Endothelial cell of umbilical vein (primary cell): ENCODE measurements at regions not wholly inside any gene's neighbourhood (a gene's known extent, or its start where the extent isn't known, plus 50 kb on each side); places are given as distances from the start of the nearest gene placed in this dataset.

Source experiments
- BruUV-seq: library from RNA; stranded (reverse); fragments of 400-500 nt; replicated peaks from 2 replicates; lab custom pipeline; 2021; lab: Mats Ljungman, UMichigan
- CTCF ChIA-PET: fragments of 300-600, 350-600 bp; sonication (Branson Sonifier 250); formaldehyde crosslinking; loops from one replicate; lab custom pipeline; 2021; ENCODE audit warnings: antibody characterized with exemption, inconsistent platforms; lab: Charles Lee
- POLR2A ChIA-PET: fragments of 300-600, 350-600 bp; sonication (Branson Sonifier 250); formaldehyde crosslinking; loops from one replicate; lab custom pipeline; 2021; ENCODE audit warnings: antibody characterized with exemption, inconsistent platforms; lab: Charles Lee
- DNase-seq: peaks from one replicate; pipeline ENCODE4 v3.0.0-alpha.2; 2011; ENCODE audit warnings: low read depth, low spot score
- FAIRE-seq: peaks from 2 replicates; lab custom pipeline; 2011; peaks lifted over from hg19 to GRCh38; lab: Jason Lieb, UNC
- H2AFZ ChIP-seq: 2 replicates; pipeline ENCODE4 v1.6.0; 2012; ENCODE audit warnings: low read depth, low read length, control low read depth, inconsistent platforms
- H3K27ac ChIP-seq: 2 replicates; pipeline ENCODE4 v1.5.1; 2011; ENCODE audit warnings: low read depth, mild to moderate bottlenecking, control low read depth, low read length, moderate library complexity; ENCODE audit not compliant: insufficient read depth
- H3K27me3 ChIP-seq, 2 experiments: 2 replicates each; pipeline versions ENCODE4 v1.6.0 to v1.6.1; 2011; ENCODE audit warnings: low read length in 2 of 2, mixed read lengths in 1 of 2; ENCODE audit not compliant: control insufficient read depth in 2 of 2, insufficient read depth in 2 of 2
- H3K36me3 ChIP-seq, 2 experiments: 2 replicates in 1 of 2; 3 replicates in 1 of 2; pipeline ENCODE4 v1.5.1; 2011; ENCODE audit warnings: low read length in 2 of 2, mild to moderate bottlenecking in 1 of 2, moderate library complexity in 1 of 2; ENCODE audit not compliant: control insufficient read depth in 2 of 2, insufficient read depth in 2 of 2; ENCODE audit errors: extremely low read depth in 1 of 2
- H3K4me1 ChIP-seq: 3 replicates; pipeline ENCODE4 v1.5.1; 2011; ENCODE audit warnings: mild to moderate bottlenecking, low read length; ENCODE audit not compliant: control insufficient read depth, insufficient read depth; ENCODE audit errors: extremely low read depth
- H3K4me2 ChIP-seq: 2 replicates; pipeline ENCODE4 v1.6.1; 2011; ENCODE audit warnings: low read length, control low read depth, mixed read lengths; ENCODE audit not compliant: insufficient read depth
- H3K4me3 ChIP-seq, 3 experiments: fragments of 200-600 bp in 1 of 3; sonication (generic), shearing (Covaris generic) in 1 of 3; replicated peaks in 1 of 3; 2 replicates each; pipeline ENCODE4 v1.5.1; 2011 to 2016; ENCODE audit warnings: control low read depth in 3 of 3, low read length in 3 of 3, mild to moderate bottlenecking in 2 of 3, inconsistent platforms in 1 of 3, low read depth in 1 of 3, moderate library complexity in 1 of 3; ENCODE audit not compliant: insufficient read depth in 1 of 3
- H3K79me2 ChIP-seq: 2 replicates; pipeline ENCODE4 v1.6.0; 2012; ENCODE audit warnings: low read length, inconsistent platforms; ENCODE audit not compliant: control insufficient read depth, insufficient read depth
- H3K9ac ChIP-seq: replicated peaks from 2 replicates; pipeline ENCODE3; 2011; ENCODE audit warnings: low read length, control low read depth; ENCODE audit not compliant: insufficient read depth; ENCODE audit errors: extremely low read depth
- H3K9me1 ChIP-seq: replicated peaks from 3 replicates; pipeline ENCODE4 v1.6.0; 2011; ENCODE audit warnings: mild to moderate bottlenecking, low read length; ENCODE audit not compliant: control insufficient read depth, insufficient read depth; ENCODE audit errors: extremely low read depth
- H3K9me3 ChIP-seq: replicated peaks from 2 replicates; pipeline ENCODE4 v1.5.1; 2012; ENCODE audit warnings: low read length, inconsistent platforms; ENCODE audit not compliant: control insufficient read depth, insufficient read depth
- H4K20me1 ChIP-seq: replicated peaks from 2 replicates; pipeline ENCODE3; 2011; ENCODE audit warnings: mild to moderate bottlenecking, low read length; ENCODE audit not compliant: control insufficient read depth, insufficient read depth; ENCODE audit errors: extremely low read depth
- CTCF ChIP-seq, 2 donors: IDR thresholded peaks; 1 replicate in 1 of 2; 2 replicates in 1 of 2; pipeline ENCODE4 v1.5.1; 2011; ENCODE audit warnings: low read length in 2 of 2, mild to moderate bottlenecking in 2 of 2, moderate library complexity in 2 of 2, control low read depth in 1 of 2, inconsistent platforms in 1 of 2, low read depth in 1 of 2; ENCODE audit not compliant: insufficient read depth in 1 of 2; ENCODE audit errors: extremely low read depth in 1 of 2
- EZH2 ChIP-seq: IDR thresholded peaks from 2 replicates; pipeline ENCODE4 v1.6.1; 2012; ENCODE audit warnings: borderline replicate concordance, low read depth, mild to moderate bottlenecking, moderate library complexity, low read length, inconsistent platforms; ENCODE audit not compliant: severe bottlenecking
- FOS ChIP-seq: IDR thresholded peaks from 2 replicates; pipeline ENCODE4 v1.6.1; 2011; ENCODE audit warnings: mild to moderate bottlenecking, low read length, moderate library complexity, borderline replicate concordance; ENCODE audit not compliant: insufficient read depth
- GATA2 ChIP-seq: IDR thresholded peaks from 2 replicates; pipeline ENCODE4 v1.7.0; 2011; ENCODE audit warnings: low read depth, mild to moderate bottlenecking, moderate library complexity, mixed read lengths, low read length; ENCODE audit not compliant: insufficient read length, insufficient read depth
- JUN ChIP-seq: IDR thresholded peaks from 2 replicates; pipeline ENCODE4 v1.6.1; 2011; ENCODE audit warnings: borderline replicate concordance, low read depth; ENCODE audit not compliant: insufficient read length, insufficient read depth
- MYC ChIP-seq: IDR thresholded peaks from one replicate; pipeline ENCODE4 v1.6.1; 2011; ENCODE audit warnings: mild to moderate bottlenecking, low read depth, low read length
- POLR2A ChIP-seq: IDR thresholded peaks from 2 replicates; pipeline ENCODE4 v1.6.1; 2012; ENCODE audit warnings: low read depth, mild to moderate bottlenecking, control low read depth, low read length
- POLR2AphosphoS5 ChIP-seq: IDR thresholded peaks from 2 replicates; pipeline ENCODE4 v1.6.1; 2012; ENCODE audit warnings: low read depth, mild to moderate bottlenecking, control low read depth, low read length, moderate library complexity; ENCODE audit not compliant: insufficient read depth
- dilution Hi-C: fragments of 300-500 bp; cut with MboI; formaldehyde crosslinking; loops from one replicate; pipeline ENCODE4 v1.15.0; 2019; ENCODE audit warnings: low sequenced_read_pairs; ENCODE audit not compliant: extremely low pct_ligation_motif_present
- intact Hi-C: fragments of 100-400 bp; cut with micrococcal nuclease; formaldehyde crosslinking; loops from one replicate; pipeline ENCODE4 v1.10.0; 2022
- TF ChIP-seq, protein P1 (sequence below): IDR thresholded peaks from 2 replicates; pipeline ENCODE4 v1.6.1; 2011; ENCODE audit not compliant: insufficient read depth, insufficient read length

DNA sequence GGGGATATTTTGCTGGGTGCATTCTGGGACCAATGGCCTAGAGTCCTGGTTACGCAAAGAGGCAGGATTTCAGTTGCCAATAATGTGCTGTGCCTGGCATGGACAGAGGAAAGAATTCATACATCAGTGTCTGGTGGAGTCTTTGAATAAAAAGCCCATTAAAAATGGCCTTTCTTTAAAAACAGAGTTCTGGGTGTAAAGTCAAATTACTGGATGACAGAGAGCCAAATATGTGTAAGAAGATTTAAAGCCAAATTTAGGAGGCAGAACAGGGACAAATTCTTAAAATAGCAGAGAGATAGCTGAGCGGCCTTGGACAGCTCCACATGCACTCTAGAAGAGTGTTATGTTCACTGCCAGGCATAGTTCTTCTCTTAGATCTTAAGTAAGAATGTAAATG is 60.8 kb upstream of the MEOX2 start:
- Histone ChIP-seq H3K4me2 (no peak overlapping the region), H4K20me1 (no peaks in the 10 kb centered on the region), H2AFZ (no peak overlapping the region), H3K9ac (no peak overlapping the region), H3K79me2 (no peaks in the 10 kb centered on the region), H3K9me3 (no peaks in the 10 kb centered on the region), H3K9me1 (no peaks in the 10 kb centered on the region), H3K4me1 (no peaks in the 10 kb centered on the region), H3K4me3 (no peak overlapping the region), H3K27me3 (no peaks in the 10 kb centered on the region), H3K36me3 (no peaks in the 10 kb centered on the region), H3K27ac (no peak overlapping the region)
- no TSS peak for BruUV-seq
- ChIA-PET CTCF (interaction anchor here (1.2 to 1.4 kb wide), 4 partner anchors 9 to 185 kb away, joined by 3 to 9 read pairs (median 4); no protein-coding TSS in a partner anchor), POLR2A (interaction anchor here (1.0 kb wide), 1 partner anchor 10 kb away, joined by 4 read pairs; no protein-coding TSS in a partner anchor)
- intact Hi-C loops (no loop called here), dilution Hi-C loops (no loop called here)
- TF ChIP-seq, protein P1, sequence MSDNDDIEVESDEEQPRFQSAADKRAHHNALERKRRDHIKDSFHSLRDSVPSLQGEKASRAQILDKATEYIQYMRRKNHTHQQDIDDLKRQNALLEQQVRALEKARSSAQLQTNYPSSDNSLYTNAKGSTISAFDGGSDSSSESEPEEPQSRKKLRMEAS: no peak
- no peak for TF ChIP-seq POLR2AphosphoS5
- no peak for TF ChIP-seq JUN
- TF ChIP-seq POLR2A: no peak
- no peak for TF ChIP-seq CTCF (IDR thresholded peaks at IDR 0.05; ENCODE audit: extremely low read depth in 1 of 2, insufficient read depth in 1 of 2, low read depth in 1 of 2, low read length in 2 of 2)
- TF ChIP-seq GATA2: no peak
- no peak for TF ChIP-seq MYC
- no peak for TF ChIP-seq FOS
- TF ChIP-seq EZH2: no peak
- no peak for FAIRE-seq
- no peak for DNase-seq
